ENCODE measurements at regions not wholly inside any gene's neighbourhood (a gene's known extent, or its start where the extent isn't known, plus 50 kb on each side); places are given as distances from the start of the nearest gene placed in this dataset.
A peak's percentile ranks its signal among the peaks of the same experiment; 100 is the strongest.

DNA sequence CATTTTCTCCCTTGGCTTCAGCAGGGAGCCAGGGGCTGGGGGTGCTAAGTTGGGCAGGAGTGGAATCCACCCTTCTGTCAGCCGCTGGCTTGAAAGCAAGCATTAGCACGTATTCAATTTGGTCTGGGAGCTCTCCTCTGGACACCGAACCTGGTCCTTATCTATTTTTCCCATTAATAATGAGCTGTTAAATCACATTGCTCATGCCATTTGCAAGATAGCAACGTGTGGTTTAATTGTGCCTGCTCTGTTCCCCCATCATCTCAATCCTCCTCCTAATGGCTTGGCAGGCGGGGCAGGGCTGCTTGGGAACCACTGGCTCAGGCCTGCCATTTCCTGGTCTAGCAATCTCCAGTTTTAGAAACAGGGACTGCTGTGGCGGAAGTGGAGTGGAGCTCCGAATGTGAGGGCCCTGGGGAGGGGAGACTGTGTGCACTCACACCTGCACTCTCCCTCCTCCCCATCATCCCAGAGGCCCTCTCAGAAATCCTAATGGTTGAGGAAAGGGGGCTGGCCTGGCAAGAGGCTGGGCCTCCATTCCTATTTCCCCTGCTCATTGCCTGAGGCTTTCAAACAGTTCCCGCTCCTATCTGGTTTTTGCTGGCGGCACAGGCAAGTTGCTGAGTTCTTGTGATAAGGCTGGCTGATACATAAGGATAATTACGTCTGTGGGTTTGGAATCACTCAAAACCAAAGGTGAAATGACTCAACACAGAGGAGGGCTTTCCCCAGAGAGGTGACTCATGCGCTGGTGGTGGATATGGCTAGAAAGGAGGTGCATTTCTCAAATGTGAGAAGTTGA, 201.2 kb upstream of the E2F8 start:
- TF ChIP-seq RBM14 (IDR thresholded peaks at IDR 0.05; ENCODE audit: borderline replicate concordance, insufficient read depth, low read depth, low read length) (no peak), JUN (IDR thresholded peaks at IDR 0.05; ENCODE audit: borderline replicate concordance, low read depth, low read length) (peak; percentile 99), JUN (CRISPR knock-in tag; IDR thresholded peaks at IDR 0.05; ENCODE audit: borderline replicate concordance) (peak; percentile 87; the same call in 1 of the 2 replicates), ZNF431 (CRISPR knock-in tag; IDR thresholded peaks at IDR 0.05) (no peak), CBX3 (IDR thresholded peaks at IDR 0.05; ENCODE audit: borderline replicate concordance in 1 of 2, low read length in 2 of 2) (peak in 1 of 2 experiments; percentile 67; a peak in 1 of 3 replicates), RNF2 (IDR thresholded peaks at IDR 0.05) (peak; percentile 85)
- TF ChIP-seq, protein P1, sequence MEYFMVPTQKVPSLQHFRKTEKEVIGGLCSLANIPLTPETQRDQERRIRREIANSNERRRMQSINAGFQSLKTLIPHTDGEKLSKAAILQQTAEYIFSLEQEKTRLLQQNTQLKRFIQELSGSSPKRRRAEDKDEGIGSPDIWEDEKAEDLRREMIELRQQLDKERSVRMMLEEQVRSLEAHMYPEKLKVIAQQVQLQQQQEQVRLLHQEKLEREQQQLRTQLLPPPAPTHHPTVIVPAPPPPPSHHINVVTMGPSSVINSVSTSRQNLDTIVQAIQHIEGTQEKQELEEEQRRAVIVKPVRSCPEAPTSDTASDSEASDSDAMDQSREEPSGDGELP (CRISPR knock-in tag; IDR thresholded peaks at IDR 0.05; ENCODE audit: borderline replicate concordance), result peak; percentile 69; the same call in 1 of the 2 replicates
- TF ChIP-seq, protein P2, sequence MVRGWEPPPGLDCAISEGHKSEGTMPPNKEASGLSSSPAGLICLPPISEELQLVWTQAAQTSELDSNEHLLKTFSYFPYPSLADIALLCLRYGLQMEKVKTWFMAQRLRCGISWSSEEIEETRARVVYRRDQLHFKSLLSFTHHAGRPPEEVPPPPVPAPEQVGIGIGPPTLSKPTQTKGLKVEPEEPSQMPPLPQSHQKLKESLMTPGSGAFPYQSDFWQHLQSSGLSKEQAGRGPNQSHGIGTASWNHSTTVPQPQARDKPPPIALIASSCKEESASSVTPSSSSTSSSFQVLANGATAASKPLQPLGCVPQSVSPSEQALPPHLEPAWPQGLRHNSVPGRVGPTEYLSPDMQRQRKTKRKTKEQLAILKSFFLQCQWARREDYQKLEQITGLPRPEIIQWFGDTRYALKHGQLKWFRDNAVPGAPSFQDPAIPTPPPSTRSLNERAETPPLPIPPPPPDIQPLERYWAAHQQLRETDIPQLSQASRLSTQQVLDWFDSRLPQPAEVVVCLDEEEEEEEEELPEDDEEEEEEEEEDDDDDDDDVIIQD (CRISPR knock-in tag; IDR thresholded peaks at IDR 0.05), result no peak
- TF ChIP-seq, protein P3, sequence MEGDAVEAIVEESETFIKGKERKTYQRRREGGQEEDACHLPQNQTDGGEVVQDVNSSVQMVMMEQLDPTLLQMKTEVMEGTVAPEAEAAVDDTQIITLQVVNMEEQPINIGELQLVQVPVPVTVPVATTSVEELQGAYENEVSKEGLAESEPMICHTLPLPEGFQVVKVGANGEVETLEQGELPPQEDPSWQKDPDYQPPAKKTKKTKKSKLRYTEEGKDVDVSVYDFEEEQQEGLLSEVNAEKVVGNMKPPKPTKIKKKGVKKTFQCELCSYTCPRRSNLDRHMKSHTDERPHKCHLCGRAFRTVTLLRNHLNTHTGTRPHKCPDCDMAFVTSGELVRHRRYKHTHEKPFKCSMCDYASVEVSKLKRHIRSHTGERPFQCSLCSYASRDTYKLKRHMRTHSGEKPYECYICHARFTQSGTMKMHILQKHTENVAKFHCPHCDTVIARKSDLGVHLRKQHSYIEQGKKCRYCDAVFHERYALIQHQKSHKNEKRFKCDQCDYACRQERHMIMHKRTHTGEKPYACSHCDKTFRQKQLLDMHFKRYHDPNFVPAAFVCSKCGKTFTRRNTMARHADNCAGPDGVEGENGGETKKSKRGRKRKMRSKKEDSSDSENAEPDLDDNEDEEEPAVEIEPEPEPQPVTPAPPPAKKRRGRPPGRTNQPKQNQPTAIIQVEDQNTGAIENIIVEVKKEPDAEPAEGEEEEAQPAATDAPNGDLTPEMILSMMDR (IDR thresholded peaks at IDR 0.05 in 2 of 3, conservative IDR thresholded peaks at IDR 0.05 in 1 of 3; ENCODE audit: insufficient read depth in 2 of 3, low read depth in 1 of 3, low read length in 3 of 3), result no peak
- TF ChIP-seq, protein P4, sequence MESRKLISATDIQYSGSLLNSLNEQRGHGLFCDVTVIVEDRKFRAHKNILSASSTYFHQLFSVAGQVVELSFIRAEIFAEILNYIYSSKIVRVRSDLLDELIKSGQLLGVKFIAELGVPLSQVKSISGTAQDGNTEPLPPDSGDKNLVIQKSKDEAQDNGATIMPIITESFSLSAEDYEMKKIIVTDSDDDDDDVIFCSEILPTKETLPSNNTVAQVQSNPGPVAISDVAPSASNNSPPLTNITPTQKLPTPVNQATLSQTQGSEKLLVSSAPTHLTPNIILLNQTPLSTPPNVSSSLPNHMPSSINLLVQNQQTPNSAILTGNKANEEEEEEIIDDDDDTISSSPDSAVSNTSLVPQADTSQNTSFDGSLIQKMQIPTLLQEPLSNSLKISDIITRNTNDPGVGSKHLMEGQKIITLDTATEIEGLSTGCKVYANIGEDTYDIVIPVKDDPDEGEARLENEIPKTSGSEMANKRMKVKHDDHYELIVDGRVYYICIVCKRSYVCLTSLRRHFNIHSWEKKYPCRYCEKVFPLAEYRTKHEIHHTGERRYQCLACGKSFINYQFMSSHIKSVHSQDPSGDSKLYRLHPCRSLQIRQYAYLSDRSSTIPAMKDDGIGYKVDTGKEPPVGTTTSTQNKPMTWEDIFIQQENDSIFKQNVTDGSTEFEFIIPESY (CRISPR knock-in tag; IDR thresholded peaks at IDR 0.05), result no peak
- TF ChIP-seq, protein P5, sequence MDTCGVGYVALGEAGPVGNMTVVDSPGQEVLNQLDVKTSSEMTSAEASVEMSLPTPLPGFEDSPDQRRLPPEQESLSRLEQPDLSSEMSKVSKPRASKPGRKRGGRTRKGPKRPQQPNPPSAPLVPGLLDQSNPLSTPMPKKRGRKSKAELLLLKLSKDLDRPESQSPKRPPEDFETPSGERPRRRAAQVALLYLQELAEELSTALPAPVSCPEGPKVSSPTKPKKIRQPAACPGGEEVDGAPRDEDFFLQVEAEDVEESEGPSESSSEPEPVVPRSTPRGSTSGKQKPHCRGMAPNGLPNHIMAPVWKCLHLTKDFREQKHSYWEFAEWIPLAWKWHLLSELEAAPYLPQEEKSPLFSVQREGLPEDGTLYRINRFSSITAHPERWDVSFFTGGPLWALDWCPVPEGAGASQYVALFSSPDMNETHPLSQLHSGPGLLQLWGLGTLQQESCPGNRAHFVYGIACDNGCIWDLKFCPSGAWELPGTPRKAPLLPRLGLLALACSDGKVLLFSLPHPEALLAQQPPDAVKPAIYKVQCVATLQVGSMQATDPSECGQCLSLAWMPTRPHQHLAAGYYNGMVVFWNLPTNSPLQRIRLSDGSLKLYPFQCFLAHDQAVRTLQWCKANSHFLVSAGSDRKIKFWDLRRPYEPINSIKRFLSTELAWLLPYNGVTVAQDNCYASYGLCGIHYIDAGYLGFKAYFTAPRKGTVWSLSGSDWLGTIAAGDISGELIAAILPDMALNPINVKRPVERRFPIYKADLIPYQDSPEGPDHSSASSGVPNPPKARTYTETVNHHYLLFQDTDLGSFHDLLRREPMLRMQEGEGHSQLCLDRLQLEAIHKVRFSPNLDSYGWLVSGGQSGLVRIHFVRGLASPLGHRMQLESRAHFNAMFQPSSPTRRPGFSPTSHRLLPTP (IDR thresholded peaks at IDR 0.05; ENCODE audit: borderline replicate concordance, extremely low read depth, insufficient read length), result no peak
- TF ChIP-seq, protein P6, sequence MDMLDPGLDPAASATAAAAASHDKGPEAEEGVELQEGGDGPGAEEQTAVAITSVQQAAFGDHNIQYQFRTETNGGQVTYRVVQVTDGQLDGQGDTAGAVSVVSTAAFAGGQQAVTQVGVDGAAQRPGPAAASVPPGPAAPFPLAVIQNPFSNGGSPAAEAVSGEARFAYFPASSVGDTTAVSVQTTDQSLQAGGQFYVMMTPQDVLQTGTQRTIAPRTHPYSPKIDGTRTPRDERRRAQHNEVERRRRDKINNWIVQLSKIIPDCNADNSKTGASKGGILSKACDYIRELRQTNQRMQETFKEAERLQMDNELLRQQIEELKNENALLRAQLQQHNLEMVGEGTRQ (CRISPR knock-in tag; IDR thresholded peaks at IDR 0.05), result no peak
- TF ChIP-seq, protein P7, sequence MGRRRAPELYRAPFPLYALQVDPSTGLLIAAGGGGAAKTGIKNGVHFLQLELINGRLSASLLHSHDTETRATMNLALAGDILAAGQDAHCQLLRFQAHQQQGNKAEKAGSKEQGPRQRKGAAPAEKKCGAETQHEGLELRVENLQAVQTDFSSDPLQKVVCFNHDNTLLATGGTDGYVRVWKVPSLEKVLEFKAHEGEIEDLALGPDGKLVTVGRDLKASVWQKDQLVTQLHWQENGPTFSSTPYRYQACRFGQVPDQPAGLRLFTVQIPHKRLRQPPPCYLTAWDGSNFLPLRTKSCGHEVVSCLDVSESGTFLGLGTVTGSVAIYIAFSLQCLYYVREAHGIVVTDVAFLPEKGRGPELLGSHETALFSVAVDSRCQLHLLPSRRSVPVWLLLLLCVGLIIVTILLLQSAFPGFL (CRISPR knock-in tag; IDR thresholded peaks at IDR 0.05), result no peak
